VCaP (cell line): ENCODE measurements at regions not wholly inside any gene's neighbourhood (a gene's known extent, or its start where the extent isn't known, plus 50 kb on each side); places are given as distances from the start of the nearest gene placed in this dataset.
"Not testable (repeated sequence)": the region's sequence is repeated elsewhere in the genome, so short reads cannot be mapped to it uniquely, and the experiment has no call there.

Experiments used
- H3K27ac ChIP-seq: fragments of 450-650 bp; 2 replicates; pipeline ENCODE4 v1.5.1; 2017
- CTCF ChIP-seq: fragments of 450-650 bp; conservative IDR thresholded peaks from 2 replicates; pipeline ENCODE4 v1.5.1; 2017; ENCODE audit warnings: mild to moderate bottlenecking, moderate library complexity

- no peak overlapping the region for H3K27ac ChIP-seq
- TF ChIP-seq CTCF = no peak
These were observed 54.5 kb downstream of the IRX5 start for GRCh38 chr16:54985156-54985555.

- no peak for TF ChIP-seq CTCF
These were observed 55.0 kb downstream of the IRX5 start for GRCh38 chr16:54985668-54986067.

DNA sequence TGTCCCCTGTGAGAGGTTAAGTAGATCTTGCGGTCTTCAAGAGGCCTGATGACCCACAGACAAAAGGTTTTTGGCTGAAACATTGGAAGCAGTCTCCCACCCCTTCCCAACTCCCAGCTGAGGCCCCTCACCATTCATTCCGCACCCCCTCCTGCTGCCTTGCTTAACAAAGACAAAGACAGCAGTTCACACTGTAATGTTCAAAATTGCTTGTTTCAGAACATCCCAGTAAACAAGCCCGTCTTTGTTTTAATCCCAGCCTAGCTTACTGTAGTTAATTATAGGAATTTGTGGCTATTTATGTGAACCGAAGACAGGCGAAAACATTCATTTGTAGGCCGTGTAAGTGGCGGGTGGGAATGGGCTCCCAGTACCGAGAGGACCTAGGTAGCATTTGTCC is 55.7 kb downstream of the IRX5 start:
- H3K27ac ChIP-seq = no peak overlapping the region
- TF ChIP-seq CTCF = no peak

More at GRCh38 chr16:54985668-54986067, 55.0 kb downstream of the IRX5 start:
- H3K27ac ChIP-seq = no peak overlapping the region

DNA sequence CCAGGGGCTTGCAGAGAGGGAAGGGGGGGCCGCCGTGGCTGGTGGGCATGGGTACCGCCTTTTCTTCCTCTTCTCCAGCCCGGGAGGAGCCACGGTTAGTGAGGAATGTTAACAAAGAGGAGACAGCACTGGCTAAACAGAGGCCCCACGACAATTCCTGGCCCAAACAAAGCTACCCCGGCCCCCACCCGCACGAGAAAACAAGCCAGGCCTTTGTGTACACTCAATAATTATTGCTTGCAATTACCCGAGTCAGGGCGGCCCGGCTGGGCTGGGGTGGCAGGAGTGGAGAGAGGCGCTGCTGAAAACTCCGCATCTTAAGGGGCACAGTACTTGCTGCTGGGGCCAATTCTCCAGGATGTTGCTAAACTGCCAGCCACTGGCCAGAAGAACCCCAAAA is 56.4 kb downstream of the IRX5 start:
- no peak overlapping the region for H3K27ac ChIP-seq
- no peak for TF ChIP-seq CTCF

DNA sequence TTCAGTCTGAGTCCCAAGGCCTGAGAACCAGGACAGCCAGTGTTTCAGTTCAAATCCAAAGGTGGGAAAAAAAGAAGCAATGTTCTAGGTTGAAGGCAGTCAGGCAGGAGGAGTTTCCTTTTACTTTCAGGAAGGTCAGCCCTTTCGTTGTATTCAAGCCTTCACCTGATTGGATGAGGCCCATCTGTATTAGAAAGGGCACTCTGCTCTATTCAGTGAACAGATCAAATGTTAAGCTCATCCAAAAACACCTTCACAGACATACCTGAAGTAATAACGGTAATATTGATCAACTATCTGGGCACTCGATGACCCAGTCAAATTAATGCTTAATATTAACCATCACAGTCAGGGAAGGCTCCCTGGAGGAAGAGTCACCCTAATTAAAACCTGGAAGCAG is 60.9 kb downstream of the IRX5 start:
- no peak overlapping the region for H3K27ac ChIP-seq
- TF ChIP-seq CTCF = no peak

DNA sequence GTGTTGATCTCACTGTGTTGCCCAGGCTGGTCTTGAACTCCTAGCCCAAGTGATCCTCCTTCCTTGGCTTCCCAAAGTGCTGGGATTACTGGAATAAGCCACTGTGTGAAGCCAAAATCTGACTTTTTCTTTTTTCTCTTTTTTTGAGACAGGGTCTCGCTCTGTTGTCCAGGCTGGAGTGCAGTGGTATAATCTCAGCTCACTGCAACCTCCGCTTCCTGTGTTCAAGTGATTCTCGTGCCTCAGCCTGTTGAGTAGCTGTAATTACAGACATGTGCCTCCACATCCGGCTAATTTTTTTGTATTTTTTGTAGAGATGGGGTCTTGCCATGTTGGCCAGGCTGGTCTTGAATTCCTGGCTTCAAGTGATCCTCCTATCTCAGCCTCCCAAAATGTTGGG is 61.3 kb downstream of the IRX5 start:
- not testable (repeated sequence) for H3K27ac ChIP-seq

- no peak for TF ChIP-seq CTCF
- H3K27ac ChIP-seq = no peak overlapping the region
These were observed 62.6 kb downstream of the IRX5 start for GRCh38 chr16:54993106-54993895.

- no peak overlapping the region for H3K27ac ChIP-seq
- no peak for TF ChIP-seq CTCF
These were observed 65.5 kb downstream of the IRX5 start for GRCh38 chr16:54996186-54996585.
